ENCODE measurements at regions not wholly inside any gene's neighbourhood (a gene's known extent, or its start where the extent isn't known, plus 50 kb on each side); places are given as distances from the start of the nearest gene placed in this dataset.

GRCh38 chr6:15950962-15951569, 177.8 kb upstream of the MYLIP start:
- Histone ChIP-seq H3K9me3 (ENCODE audit: low read length) (no peaks in the 10 kb centered on the region), H3K4me3 (ENCODE audit: low read depth, low read length, poor library complexity, severe bottlenecking) (no peak overlapping the region), H3K36me3 (ENCODE audit: insufficient read depth, low read length) (no peaks in the 10 kb centered on the region), H3K79me2 (ENCODE audit: insufficient read depth, low read depth, low read length) (no peaks in the 10 kb centered on the region), H2AFZ (ENCODE audit: low read length) (no peak overlapping the region; the same call in 1 of the 2 replicates), H3K4me1 (ENCODE audit: insufficient read depth, low read length, poor library complexity, severe bottlenecking) (peaks cover 31% of the 10 kb centered on the region), H3K4me2 (ENCODE audit: low read length) (no peak overlapping the region), H4K20me1 (ENCODE audit: insufficient read depth, low read length) (no peaks in the 10 kb centered on the region), H3K27ac (ENCODE audit: low read depth, low read length, poor library complexity, severe bottlenecking) (no peak overlapping the region), H3K9me2 (ENCODE audit: insufficient read depth, low read length) (no peaks in the 10 kb centered on the region)
- BruUV-seq (replicated peaks) = no TSS peak
- POLR2A ChIA-PET = no interaction called here
- no peak for DNase-seq (ENCODE audit: low spot score)
- TF ChIP-seq CTCF (conservative IDR thresholded peaks at IDR 0.05; ENCODE audit: low read length) (no peak), EZH2phosphoT487 (IDR thresholded peaks at IDR 0.05; ENCODE audit: borderline replicate concordance, low read depth, low read length) (no peak)
- intact Hi-C loops (cut with micrococcal nuclease; ENCODE audit: unreplicated experiment) = no loop called here
- CTCF ChIA-PET (ENCODE audit: unreplicated experiment) = no interaction called here

GRCh38 chr6:15949982-15950381, 178.9 kb upstream of the MYLIP start:
- Histone ChIP-seq H3K4me1 (ENCODE audit: insufficient read depth, low read length, poor library complexity, severe bottlenecking) (peaks cover 31% of the 10 kb centered on the region), H3K4me3 (ENCODE audit: low read depth, low read length, poor library complexity, severe bottlenecking) (no peak overlapping the region), H3K9me3 (ENCODE audit: low read length) (no peaks in the 10 kb centered on the region), H3K9me2 (ENCODE audit: insufficient read depth, low read length) (no peaks in the 10 kb centered on the region), H3K79me2 (ENCODE audit: insufficient read depth, low read depth, low read length) (no peaks in the 10 kb centered on the region), H3K36me3 (ENCODE audit: insufficient read depth, low read length) (no peaks in the 10 kb centered on the region), H4K20me1 (ENCODE audit: insufficient read depth, low read length) (no peaks in the 10 kb centered on the region), H3K27ac (ENCODE audit: low read depth, low read length, poor library complexity, severe bottlenecking) (no peak overlapping the region), H3K4me2 (ENCODE audit: low read length) (no peak overlapping the region), H2AFZ (ENCODE audit: low read length) (no peak overlapping the region)
- DNase-seq (ENCODE audit: low spot score) = no peak
- ChIA-PET POLR2A (interaction anchor here (0.6 kb wide), 1 partner anchor 46 kb away, joined by 4 read pairs; no protein-coding TSS in a partner anchor), CTCF (ENCODE audit: unreplicated experiment) (no interaction called here)
- no peak for TF ChIP-seq EZH2phosphoT487 (IDR thresholded peaks at IDR 0.05; ENCODE audit: borderline replicate concordance, low read depth, low read length)
- no peak for TF ChIP-seq CTCF (conservative IDR thresholded peaks at IDR 0.05; ENCODE audit: low read length)
- BruUV-seq (replicated peaks) = no TSS peak
- intact Hi-C loops (cut with micrococcal nuclease; ENCODE audit: unreplicated experiment) = no loop called here

All from OCI-LY7 (cell line).